ENCODE measurements at regions not wholly inside any gene's neighbourhood (a gene's known extent, or its start where the extent isn't known, plus 50 kb on each side); places are given as distances from the start of the nearest gene placed in this dataset.

DNA sequence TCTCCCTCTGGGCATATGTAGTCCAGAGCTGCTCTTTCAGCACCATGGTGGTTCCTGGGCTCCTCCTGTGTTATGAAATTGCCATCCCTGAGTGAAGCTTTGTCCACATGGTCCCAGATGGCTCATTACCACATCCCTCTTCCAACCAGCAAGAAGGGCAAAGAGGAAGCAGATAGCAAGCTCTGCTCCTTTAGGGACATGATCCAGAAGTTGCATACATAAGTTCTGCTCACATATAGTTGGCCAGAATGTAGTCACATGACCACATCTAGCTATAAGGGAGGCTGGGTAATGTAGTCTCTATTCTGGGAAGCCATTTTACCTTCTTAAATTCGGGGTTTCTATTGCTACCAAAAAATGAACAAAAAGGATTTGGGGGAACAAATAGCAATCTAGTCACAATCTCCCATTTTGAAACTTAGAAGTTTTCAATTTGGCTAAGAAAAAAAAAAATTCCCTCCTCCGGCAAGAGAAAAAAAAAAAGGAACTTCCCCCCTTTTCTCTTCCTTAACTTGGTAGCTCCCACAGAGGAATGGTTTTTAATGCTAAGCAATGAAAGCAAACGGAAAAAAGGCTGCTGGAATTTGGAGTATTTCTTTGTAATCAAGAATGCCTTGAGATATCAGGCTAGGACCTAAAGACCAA is 88.2 kb upstream of the USP9X start:
- peak overlapping the region; percentile 63 for H3K4me2 ChIP-seq (replicated peaks; ENCODE audit: extremely low read depth, low read length, poor library complexity, severe bottlenecking)
- intact Hi-C loops (cut with micrococcal nuclease), result no loop called here
- peaks cover 0 to 7% (median 1%) of the 10 kb centered on the region in 7 donors for H3K9me3 Mint-ChIP-seq
- peak overlapping the region; percentile 64 for H2AFZ ChIP-seq (ENCODE audit: insufficient read depth, low read depth, low read length, poor library complexity, severe bottlenecking)
- no peaks in the 10 kb centered on the region for H3K9me3 ChIP-seq (replicated peaks in 1 of 2; ENCODE audit: control insufficient read depth in 1 of 2, insufficient read depth in 1 of 2, low read length in 2 of 2)
- no peaks in the 10 kb centered on the region for H3K27me3 ChIP-seq (ENCODE audit: control insufficient read depth in 2 of 2, insufficient read depth in 2 of 2, low read length in 2 of 2)
- H3K27me3 Mint-ChIP-seq (ENCODE audit: low read depth in 3 of 3), result peaks cover 0 to 7% (median 4%) of the 10 kb centered on the region in 3 donors
- H3K4me3 ChIP-seq (replicated peaks in 1 of 3; ENCODE audit: low read depth in 2 of 3, low read length in 3 of 3), result peak overlapping the region; percentile 38 to 63 (median 52)
- peaks cover 3 to 9% of the 10 kb centered on the region in 2 donors for H3K4me1 ChIP-seq (ENCODE audit: control insufficient read depth in 1 of 2, insufficient read depth in 2 of 2, low read length in 2 of 2)
- TF ChIP-seq, protein P1, sequence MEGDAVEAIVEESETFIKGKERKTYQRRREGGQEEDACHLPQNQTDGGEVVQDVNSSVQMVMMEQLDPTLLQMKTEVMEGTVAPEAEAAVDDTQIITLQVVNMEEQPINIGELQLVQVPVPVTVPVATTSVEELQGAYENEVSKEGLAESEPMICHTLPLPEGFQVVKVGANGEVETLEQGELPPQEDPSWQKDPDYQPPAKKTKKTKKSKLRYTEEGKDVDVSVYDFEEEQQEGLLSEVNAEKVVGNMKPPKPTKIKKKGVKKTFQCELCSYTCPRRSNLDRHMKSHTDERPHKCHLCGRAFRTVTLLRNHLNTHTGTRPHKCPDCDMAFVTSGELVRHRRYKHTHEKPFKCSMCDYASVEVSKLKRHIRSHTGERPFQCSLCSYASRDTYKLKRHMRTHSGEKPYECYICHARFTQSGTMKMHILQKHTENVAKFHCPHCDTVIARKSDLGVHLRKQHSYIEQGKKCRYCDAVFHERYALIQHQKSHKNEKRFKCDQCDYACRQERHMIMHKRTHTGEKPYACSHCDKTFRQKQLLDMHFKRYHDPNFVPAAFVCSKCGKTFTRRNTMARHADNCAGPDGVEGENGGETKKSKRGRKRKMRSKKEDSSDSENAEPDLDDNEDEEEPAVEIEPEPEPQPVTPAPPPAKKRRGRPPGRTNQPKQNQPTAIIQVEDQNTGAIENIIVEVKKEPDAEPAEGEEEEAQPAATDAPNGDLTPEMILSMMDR (IDR thresholded peaks at IDR 0.05), result no peak
- H3K9ac ChIP-seq (ENCODE audit: insufficient read depth, low read length, poor library complexity, severe bottlenecking), result no peak overlapping the region
- no CpG with 5 or more reads among the region's 3 CpGs for WGBS (ENCODE audit: insufficient coverage)
- H3K36me3 ChIP-seq (replicated peaks in 1 of 2; ENCODE audit: control insufficient read depth in 1 of 2, insufficient read depth in 2 of 2, low read length in 2 of 2), result no peaks in the 10 kb centered on the region
- DNase-seq, result peak; percentile 71 to 89 (median 84)
- H3K4me3 Mint-ChIP-seq, result peak overlapping the region; percentile 63 to 75
- H3K27ac Mint-ChIP-seq, result peak overlapping the region; percentile 35 to 92 (median 77)
- H3K27ac ChIP-seq (ENCODE audit: low read depth in 1 of 2, low read length in 2 of 2), result no peak overlapping the region
- H3K79me2 ChIP-seq (ENCODE audit: insufficient read depth, low read length), result no peaks in the 10 kb centered on the region
- H3K36me3 Mint-ChIP-seq, result peaks cover 0 to 2% of the 10 kb centered on the region in 2 donors
- H4K20me1 ChIP-seq (ENCODE audit: insufficient read depth, low read length), result no peaks in the 10 kb centered on the region
- peaks cover 15% of the 10 kb centered on the region for H3K4me1 Mint-ChIP-seq

DNA sequence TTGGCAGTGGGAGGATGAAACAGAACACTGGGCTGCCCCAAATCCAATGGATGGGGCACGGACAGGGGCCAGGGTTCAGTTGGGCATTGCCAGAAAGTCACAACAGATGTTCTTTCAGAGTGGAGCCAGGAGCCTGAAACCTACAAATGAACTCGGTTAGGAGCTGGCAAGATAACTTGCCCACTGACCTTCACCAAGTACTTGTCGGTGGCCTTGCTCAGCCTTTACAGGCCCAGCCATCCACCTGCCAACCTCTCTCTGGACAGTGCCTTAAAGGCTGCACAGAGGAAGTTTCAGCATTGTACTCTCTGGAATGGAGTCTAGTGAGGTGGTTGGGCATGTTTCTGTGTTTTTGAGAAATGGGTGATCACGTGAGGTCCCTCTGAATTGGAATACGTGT is 87.1 kb upstream of the USP9X start:
- no peak overlapping the region for H2AFZ ChIP-seq (ENCODE audit: insufficient read depth, low read depth, low read length, poor library complexity, severe bottlenecking)

More for the DNA sequence above, 87.1 kb upstream of the USP9X start:
- H4K20me1 ChIP-seq (ENCODE audit: insufficient read depth, low read length), result no peaks in the 10 kb centered on the region
- TF ChIP-seq, protein P1 (IDR thresholded peaks at IDR 0.05), result no peak
- H3K27me3 Mint-ChIP-seq (ENCODE audit: low read depth in 3 of 3), result peaks cover 0 to 11% (median 5%) of the 10 kb centered on the region in 3 donors
- no peak overlapping the region for H3K27ac ChIP-seq (ENCODE audit: low read depth in 1 of 2, low read length in 2 of 2)
- no peak overlapping the region for H3K9ac ChIP-seq (ENCODE audit: insufficient read depth, low read length, poor library complexity, severe bottlenecking)
- H3K9me3 Mint-ChIP-seq, result peaks cover 0 to 7% (median 0%) of the 10 kb centered on the region in 7 donors
- no peak overlapping the region for H3K4me2 ChIP-seq (replicated peaks; ENCODE audit: extremely low read depth, low read length, poor library complexity, severe bottlenecking)
- no peak overlapping the region for H3K27ac Mint-ChIP-seq
- H3K79me2 ChIP-seq (ENCODE audit: insufficient read depth, low read length), result no peaks in the 10 kb centered on the region
- no peaks in the 10 kb centered on the region for H3K36me3 ChIP-seq (replicated peaks in 1 of 2; ENCODE audit: control insufficient read depth in 1 of 2, insufficient read depth in 2 of 2, low read length in 2 of 2)
- H3K4me3 ChIP-seq (replicated peaks in 1 of 3; ENCODE audit: low read depth in 2 of 3, low read length in 3 of 3), result no peak overlapping the region
- intact Hi-C loops (cut with micrococcal nuclease), result no loop called here
- H3K36me3 Mint-ChIP-seq, result peaks cover 0 to 2% of the 10 kb centered on the region in 2 donors
- H3K4me1 ChIP-seq (ENCODE audit: control insufficient read depth in 1 of 2, insufficient read depth in 2 of 2, low read length in 2 of 2), result peaks cover 3 to 9% of the 10 kb centered on the region in 2 donors
- no peaks in the 10 kb centered on the region for H3K27me3 ChIP-seq (ENCODE audit: control insufficient read depth in 2 of 2, insufficient read depth in 2 of 2, low read length in 2 of 2)
- no peak overlapping the region for H3K4me3 Mint-ChIP-seq
- DNase-seq, result no peak
- 100% methylated on average over 1 of the region's 5 CpGs for WGBS (ENCODE audit: insufficient coverage)
- H3K4me1 Mint-ChIP-seq, result peaks cover 13% of the 10 kb centered on the region
- no peaks in the 10 kb centered on the region for H3K9me3 ChIP-seq (replicated peaks in 1 of 2; ENCODE audit: control insufficient read depth in 1 of 2, insufficient read depth in 1 of 2, low read length in 2 of 2)
